Nucleus accumbens (tissue), 56 donors: ENCODE measurements at regions not wholly inside any gene's neighbourhood (a gene's known extent, or its start where the extent isn't known, plus 50 kb on each side); places are given as distances from the start of the nearest gene placed in this dataset.
A peak's percentile ranks its signal among the peaks of the same experiment; 100 is the strongest.
"Not testable (repeated sequence)": the region's sequence is repeated elsewhere in the genome, so short reads cannot be mapped to it uniquely, and the experiment has no call there.

Source experiments
- DNase-seq, 56 donors: peaks; one replicate each; lab custom pipeline; 2025; lab: John Stamatoyannopoulos, UW

- DNase-seq = no peak
Measured at GRCh38 chr1:187038784-187039183, 210.0 kb downstream of the PLA2G4A start.

GRCh38 chr1:187041104-187041503 lies 212.4 kb downstream of the PLA2G4A start:
- DNase-seq = no peak

- no peak for DNase-seq
Measured at GRCh38 chr1:187042538-187042937, 213.8 kb downstream of the PLA2G4A start.

- DNase-seq = not testable (repeated sequence)
Measured at GRCh38 chr1:187043433-187043832, 214.7 kb downstream of the PLA2G4A start.

GRCh38 chr1:187044411-187044810 lies 215.7 kb downstream of the PLA2G4A start:
- DNase-seq = no peak

- no peak for DNase-seq
Measured at GRCh38 chr1:187045371-187045770, 216.6 kb downstream of the PLA2G4A start.

- DNase-seq = no peak
Measured at GRCh38 chr1:187046293-187046692, 217.5 kb downstream of the PLA2G4A start.

- DNase-seq = no peak
Measured at GRCh38 chr1:187047298-187047697, 218.5 kb downstream of the PLA2G4A start.

GRCh38 chr1:187051618-187052232 lies 223.0 kb downstream of the PLA2G4A start:
- DNase-seq = peak in 9 of 56 donors; percentile 2 to 21 (median 6)

GRCh38 chr1:187053876-187054275 lies 225.1 kb downstream of the PLA2G4A start:
- no peak for DNase-seq

GRCh38 chr1:187054862-187055757 lies 226.4 kb downstream of the PLA2G4A start:
- no peak for DNase-seq

- DNase-seq = no peak
Measured at GRCh38 chr1:187063271-187063670, 234.5 kb downstream of the PLA2G4A start.

GRCh38 chr1:187067160-187067559 lies 238.4 kb downstream of the PLA2G4A start:
- peak in 3 of 56 donors; percentile 4 to 15 (median 11) for DNase-seq

GRCh38 chr1:187070076-187070475 lies 241.3 kb downstream of the PLA2G4A start:
- DNase-seq = no peak

- DNase-seq = not testable (repeated sequence)
Measured at GRCh38 chr1:187072262-187073034, 243.7 kb downstream of the PLA2G4A start.

GRCh38 chr1:187073035-187073560 lies 244.3 kb downstream of the PLA2G4A start:
- DNase-seq = not testable (repeated sequence)

GRCh38 chr1:187073634-187074245 lies 245.0 kb downstream of the PLA2G4A start:
- DNase-seq = not testable (repeated sequence)

GRCh38 chr1:187074445-187075048 lies 245.8 kb downstream of the PLA2G4A start:
- DNase-seq = no peak

GRCh38 chr1:187076922-187077321 lies 248.2 kb downstream of the PLA2G4A start:
- DNase-seq = no peak

- no peak for DNase-seq
Measured at GRCh38 chr1:187078321-187078720, 249.6 kb downstream of the PLA2G4A start.
